OCI-LY3 (cell line): ENCODE measurements at regions not wholly inside any gene's neighbourhood (a gene's known extent, or its start where the extent isn't known, plus 50 kb on each side); places are given as distances from the start of the nearest gene placed in this dataset.

Experiments
- CTCF ChIP-seq: fragments of 200-600, 300-600 bp; sonication (generic); IDR thresholded peaks from 2 replicates; pipeline ENCODE4 v1.5.1; 2014; ENCODE audit warnings: antibody characterized with exemption, low read length, low read depth
- EZH2phosphoT487 ChIP-seq: fragments of 200-600 bp; shearing (Covaris generic); IDR thresholded peaks from 2 replicates; pipeline ENCODE4 v1.6.1; 2018; ENCODE audit warnings: antibody characterized with exemption, mixed run types, low read depth

GRCh38 chr16:52603015-52603414 is 56.1 kb upstream of the TOX3 start:
- TF ChIP-seq CTCF (no peak), EZH2phosphoT487 (no peak)
